Smooth muscle cell of the brain vasculature (primary cell): ENCODE measurements at regions not wholly inside any gene's neighbourhood (a gene's known extent, or its start where the extent isn't known, plus 50 kb on each side); places are given as distances from the start of the nearest gene placed in this dataset.

ENCODE experiments used
- DNase-seq: peaks from one replicate; pipeline ENCODE4 v3.0.0-alpha.2; 2012; ENCODE audit warnings: low read depth, low spot score

DNA sequence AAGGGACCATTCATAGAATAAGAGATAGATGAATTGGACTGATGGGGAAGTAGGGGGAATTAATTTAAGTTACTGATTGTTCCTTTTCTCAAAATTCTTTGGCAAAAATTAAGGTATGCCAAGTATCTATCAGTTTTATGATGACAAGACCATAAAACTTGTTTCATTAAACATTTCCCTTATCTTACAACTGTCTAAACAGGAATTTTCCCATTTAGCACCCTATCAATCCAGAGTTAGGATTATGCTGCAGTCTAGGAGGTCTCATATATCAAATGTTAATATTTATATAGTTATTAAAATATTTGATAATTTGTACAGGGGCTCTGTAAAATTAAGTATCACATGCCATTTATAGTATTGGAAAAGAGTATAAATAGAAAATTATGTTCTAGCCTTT is 51.5 kb upstream of the ARID1B start:
- no peak for DNase-seq

GRCh38 chr6:156720691-156721685 is 56.2 kb upstream of the ARID1B start:
- DNase-seq, result no peak

DNA sequence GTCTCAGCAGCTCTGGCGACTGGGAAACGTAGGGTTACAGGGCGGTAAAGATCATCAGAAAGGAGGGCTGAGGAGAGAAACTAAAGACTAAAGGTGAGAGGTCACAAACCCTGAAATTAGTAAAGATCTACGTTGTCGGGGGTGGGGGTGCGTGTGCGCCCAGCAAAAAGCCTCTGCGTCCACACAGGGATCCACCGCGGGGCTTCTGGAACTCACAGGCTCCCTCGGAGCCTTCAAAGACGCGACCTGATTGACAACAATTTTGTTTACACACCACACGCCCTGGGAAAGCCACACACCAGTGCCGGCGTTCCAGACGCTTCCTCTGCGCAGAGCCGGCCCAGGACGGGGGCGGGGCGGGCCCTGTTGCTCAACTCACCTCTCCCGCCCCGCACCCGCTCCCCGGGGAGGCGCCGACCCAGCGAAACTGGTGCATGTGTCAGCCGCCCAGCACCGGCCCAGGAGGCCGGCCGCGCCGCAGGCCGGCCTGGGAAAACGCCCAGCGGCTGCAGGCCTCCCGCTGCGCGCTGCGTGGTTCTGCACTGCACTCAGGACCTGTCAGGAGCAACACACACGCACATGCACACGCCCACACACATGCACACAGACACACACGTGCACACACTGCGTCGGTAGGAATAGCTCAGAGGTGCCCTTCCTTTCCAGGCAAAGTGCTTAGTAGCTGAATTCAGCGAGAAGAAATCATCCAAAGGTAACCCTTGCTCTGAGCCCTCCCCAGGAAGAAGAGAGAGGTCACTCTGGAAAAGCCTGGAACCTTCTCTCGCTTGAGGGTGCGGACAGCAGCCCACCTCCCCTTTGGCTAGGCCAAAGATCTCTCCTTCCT is 57.2 kb upstream of the ARID1B start:
- DNase-seq, result peak; percentile 57

GRCh38 chr6:156719395-156719719 is 57.8 kb upstream of the ARID1B start:
- DNase-seq, result no peak

DNA sequence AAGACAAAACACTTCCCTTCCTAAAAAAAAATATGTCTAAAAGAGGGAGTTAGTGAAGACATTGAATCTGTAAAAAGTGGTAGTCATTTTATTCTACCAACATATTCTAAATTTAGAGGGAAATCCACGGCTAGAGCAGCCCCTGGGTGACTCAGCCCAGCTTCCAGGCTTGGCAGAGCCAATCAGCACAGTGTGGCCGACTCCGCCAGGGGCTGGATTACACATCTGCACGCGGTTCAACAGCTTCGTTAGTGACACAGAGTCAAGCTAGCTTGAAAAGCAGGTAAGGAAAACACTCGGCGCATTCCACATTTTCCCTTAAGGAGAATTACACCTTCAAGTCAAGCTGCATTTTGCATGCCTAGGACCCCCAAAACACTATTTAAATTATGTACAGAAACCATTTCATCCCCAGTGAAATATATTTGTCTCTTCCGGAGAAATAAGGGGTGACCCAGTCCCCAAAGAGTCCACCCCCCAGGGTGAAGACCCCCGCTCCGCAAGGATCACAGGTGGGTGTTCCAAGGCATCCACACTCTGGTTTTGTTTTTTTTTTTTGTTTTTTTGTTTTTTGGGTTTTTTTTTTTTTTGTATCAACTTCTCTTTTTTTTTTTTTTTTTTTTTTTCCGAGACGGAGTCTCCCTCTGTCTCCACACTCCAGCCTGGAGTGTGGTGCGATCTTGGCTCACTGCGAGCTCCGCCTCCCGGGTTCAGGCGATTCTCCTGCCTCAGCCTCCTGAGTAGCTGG is 58.4 kb upstream of the ARID1B start:
- no peak for DNase-seq

DNA sequence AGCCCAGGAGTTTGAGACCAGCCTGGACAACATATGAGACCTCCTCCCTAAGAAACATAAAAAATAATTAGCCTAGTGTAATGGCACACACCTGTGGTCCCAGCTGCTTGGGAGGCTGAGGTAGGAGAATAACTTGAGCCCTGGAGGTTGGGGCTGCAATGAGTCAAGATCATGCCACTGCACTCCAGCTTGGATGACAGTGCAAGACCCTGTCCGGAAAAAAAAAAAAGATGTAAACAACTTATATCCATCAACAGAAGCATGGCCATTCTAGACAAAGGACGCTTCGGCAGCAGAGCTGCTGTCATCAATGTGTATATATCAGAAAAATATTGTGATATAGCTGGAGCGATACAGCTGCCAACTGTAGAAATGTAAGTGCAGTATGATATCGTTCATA is 59.6 kb upstream of the ARID1B start:
- DNase-seq, result no peak

DNA sequence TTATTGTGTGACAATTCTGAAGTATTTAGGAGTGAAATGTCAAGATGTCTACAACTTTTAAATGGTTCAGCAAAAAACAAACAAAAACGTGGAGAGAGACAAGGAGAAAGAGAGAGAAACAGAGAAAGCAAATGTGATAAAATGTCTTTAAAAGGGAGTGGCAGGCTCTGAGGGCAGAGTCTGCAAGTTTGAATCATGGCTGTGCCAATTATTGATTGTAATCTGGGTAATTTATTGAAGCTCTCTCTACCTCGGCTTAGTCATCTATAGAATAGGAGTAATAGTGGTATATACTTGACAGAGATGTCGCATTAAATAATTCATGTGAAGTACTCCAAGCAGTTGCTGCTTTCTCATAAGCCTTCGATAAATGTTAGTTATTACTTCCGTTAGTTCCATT is 61.3 kb upstream of the ARID1B start:
- DNase-seq, result no peak

DNA sequence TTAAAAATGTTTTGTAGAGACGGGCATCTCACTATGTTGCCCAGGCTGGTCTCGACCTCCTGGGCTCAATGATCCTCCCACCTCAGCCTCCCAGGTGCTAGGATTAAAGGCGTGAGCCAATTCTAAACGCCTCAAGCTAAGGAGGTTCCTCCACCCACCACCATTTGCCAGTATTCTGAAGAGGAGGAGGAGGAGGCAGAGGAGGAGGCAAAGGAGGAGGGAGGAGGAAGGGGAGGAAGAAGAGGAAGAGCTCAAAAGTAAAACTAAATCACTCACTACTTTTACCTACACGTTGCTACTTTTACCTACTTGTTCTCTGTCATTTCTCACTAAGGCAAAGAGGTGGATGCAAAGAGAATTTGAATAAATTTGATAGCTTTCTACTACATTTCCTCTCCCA is 63.6 kb upstream of the ARID1B start:
- no peak for DNase-seq

DNA sequence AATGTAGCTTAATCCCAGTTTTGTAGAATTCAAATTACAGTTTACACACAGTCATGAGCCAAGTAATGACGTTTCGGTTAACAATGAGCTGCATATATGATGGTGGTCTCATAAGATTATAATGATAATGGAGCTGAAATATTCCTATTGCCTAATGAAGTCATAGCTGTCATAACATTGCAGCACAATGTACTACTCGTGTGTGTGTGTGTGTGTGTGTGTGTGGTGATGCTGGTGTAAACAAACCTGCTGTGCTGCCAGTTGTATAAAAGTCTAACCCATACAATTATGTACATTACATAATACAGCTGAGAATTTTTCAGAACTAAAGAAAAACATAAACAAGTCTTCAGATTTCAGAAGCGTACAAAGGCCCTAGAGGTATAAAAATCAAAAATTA is 66.7 kb upstream of the ARID1B start:
- no peak for DNase-seq

GRCh38 chr6:156707818-156708217 is 69.4 kb upstream of the ARID1B start:
- DNase-seq, result no peak

DNA sequence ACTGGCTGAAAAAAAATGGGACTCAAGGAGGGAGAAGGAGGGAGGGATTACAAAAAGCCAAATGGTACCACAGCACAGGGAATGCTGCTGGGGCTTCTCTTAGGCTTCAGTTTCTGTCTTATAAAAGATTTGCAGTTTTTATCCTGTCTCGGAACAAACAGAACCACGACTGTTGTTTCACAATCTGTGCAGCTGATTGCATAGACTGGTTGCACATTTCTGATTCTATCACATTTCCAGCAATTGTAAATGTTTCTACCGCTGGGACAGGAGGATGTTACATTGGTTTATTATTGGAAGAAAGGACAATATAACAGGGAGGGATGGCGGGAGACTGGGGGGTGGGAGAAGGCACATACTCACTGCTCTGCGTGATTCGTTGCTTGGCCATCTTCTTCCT is 73.5 kb upstream of the ARID1B start:
- DNase-seq, result no peak

- DNase-seq, result no peak
These were observed 75.2 kb upstream of the ARID1B start for GRCh38 chr6:156701966-156702365.

GRCh38 chr6:156700440-156701057 is 76.6 kb upstream of the ARID1B start:
- peak; percentile 52 for DNase-seq

DNA sequence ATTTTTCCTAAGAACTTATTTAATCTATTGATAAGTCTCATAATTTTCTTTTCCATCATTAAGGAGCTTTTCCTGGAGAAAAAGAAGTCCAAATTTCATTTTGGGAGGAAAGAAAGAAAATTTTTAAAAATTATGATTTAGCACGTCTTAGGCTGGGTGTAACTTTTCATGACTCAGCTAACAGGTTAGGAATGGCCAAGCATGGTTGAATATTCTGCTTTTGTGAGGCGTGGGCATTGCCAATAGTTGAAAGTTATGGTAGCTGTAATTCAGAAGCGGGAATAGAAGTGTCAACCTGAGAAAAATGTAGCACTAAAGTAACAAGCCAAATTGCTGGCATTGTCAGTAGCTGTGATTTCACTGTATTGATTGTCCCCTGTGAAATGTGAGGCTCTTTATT is 77.2 kb upstream of the ARID1B start:
- DNase-seq, result no peak

- DNase-seq, result no peak
These were observed 78.2 kb upstream of the ARID1B start for GRCh38 chr6:156699017-156699421.

GRCh38 chr6:156698239-156699016 is 78.8 kb upstream of the ARID1B start:
- DNase-seq, result no peak

DNA sequence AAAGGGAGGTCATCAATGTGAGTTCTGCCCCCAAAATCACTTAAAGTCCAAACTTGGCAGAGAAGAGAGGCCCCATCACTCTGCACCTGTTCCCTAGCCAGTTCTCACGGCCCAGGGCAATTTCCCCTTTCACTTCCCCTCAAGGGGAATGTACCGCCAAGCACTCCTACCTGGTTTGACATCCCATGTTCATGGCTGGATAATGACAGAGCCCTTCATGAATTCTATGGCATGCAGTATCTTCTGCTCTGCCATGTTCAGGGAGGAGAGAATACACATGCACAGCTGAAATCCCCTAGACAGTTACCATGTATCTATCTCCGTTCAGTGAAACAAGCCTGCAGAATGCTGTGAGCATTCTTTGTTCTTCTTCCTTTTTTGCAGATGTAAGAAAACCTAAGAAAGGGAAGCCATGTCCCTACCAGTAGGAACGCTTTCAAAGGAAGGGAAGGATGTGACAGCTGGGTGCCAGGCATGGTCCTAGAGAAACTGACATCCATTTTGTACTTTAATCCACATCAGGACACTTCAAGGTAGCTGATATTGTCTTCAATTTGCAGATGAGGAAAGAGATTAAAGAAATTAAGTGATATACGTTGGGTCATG is 79.8 kb upstream of the ARID1B start:
- DNase-seq, result no peak

- DNase-seq, result no peak
These were observed 81.4 kb upstream of the ARID1B start for GRCh38 chr6:156695742-156696141.

DNA sequence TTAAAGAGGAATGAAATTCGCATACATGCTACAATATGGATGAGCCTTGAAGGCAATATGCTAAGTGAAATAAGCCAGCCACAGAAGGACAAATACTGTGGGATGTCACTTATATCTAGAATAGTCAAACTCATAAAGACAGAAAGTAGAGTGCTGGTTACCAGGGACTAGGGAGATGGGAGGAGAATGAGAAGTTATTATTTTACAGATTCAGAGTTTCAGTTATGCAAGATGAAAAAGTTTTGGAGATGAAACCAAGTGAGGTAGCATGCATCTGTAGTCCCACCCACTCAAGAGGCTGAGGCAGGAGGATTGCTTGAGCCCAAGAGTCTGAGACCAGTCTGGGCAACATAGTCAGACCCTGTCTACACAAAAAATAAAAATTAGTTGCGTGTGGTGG is 82.5 kb upstream of the ARID1B start:
- DNase-seq, result no peak

GRCh38 chr6:156691018-156691417 is 86.2 kb upstream of the ARID1B start:
- no peak for DNase-seq
